Kidney glomerular epithelial cell (primary cell): ENCODE measurements at regions not wholly inside any gene's neighbourhood (a gene's known extent, or its start where the extent isn't known, plus 50 kb on each side); places are given as distances from the start of the nearest gene placed in this dataset.

Experiments used
- DNase-seq: peaks from one replicate; lab custom pipeline; 2025; lab: John Stamatoyannopoulos, UW

DNA sequence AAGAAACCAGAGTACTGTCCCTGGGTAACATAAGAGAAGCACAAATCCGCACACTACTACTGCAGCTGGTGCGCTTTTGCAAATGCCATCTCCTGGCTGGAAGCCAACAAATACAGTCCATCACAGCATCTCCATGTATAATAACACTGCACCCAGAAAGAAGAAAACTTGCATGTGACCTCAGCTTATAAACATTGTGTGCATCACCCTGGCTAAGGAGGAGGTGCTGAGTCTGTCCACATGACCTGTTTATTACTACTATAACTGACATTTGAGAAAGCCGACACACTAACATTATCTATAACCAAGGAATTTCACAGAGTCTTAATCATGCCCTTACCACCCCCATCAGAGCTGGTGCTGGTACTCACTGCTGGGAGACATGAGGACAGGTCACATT lies 516.8 kb downstream of the CFAP47 start:
- no peak for DNase-seq

DNA sequence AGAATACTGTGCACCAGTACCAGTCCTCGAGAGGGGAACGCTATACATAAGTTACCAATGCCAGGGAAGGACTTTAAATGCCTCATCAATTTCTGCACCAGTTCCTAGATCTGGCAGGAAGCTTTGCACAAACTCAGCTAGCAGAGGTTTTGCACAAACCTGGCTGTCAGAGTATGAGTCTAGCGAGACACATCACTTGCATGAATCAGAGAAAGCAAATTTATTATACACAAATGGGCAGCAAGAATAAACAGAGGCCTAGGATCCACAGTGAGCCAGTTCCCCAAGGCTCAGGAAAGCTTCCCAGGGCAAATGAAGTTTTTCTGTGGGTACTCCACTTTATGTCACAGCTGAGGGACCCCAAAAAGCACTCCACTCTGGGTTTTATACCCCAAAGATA lies 523.5 kb downstream of the CFAP47 start:
- no peak for DNase-seq

DNA sequence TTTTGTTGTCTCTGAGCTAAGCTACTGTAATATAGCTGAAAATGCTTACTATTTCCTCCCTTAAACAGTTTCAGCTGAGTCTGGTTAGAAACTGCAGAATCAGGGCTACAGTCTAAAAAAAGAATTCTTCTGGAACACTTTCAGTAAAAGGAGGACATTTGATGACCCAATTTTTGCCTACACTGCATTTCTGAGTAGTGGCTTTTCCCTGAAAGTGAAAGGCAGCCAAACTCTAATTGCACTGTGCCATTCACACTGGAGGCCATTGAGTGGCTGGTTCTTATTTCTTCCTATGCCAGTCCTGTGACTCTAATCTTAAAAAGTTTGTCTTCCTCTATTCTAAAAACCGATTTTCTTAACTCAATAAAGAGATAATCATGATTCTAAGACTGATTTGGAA lies 526.0 kb downstream of the CFAP47 start:
- no peak for DNase-seq

DNA sequence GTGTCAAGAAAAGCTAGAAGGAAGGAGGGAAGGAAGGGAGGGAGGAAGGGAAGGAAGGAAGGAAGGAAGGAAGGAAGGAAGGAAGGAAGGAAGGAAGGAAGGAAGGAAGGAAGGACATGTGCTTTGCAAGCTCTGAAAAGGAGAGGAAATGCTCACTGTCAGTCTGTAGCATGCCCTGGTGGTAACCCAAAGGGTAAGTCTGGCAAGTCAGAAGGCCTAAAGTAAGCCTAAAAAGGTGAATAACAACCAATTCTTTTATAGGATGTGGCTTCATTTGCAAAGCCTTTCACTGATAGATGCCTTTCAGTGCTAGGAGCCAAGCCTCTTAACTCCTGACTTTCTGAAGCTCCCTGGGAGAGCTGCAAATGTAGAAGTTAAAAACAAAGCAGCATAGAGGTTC lies 542.6 kb downstream of the CFAP47 start:
- no peak for DNase-seq

DNA sequence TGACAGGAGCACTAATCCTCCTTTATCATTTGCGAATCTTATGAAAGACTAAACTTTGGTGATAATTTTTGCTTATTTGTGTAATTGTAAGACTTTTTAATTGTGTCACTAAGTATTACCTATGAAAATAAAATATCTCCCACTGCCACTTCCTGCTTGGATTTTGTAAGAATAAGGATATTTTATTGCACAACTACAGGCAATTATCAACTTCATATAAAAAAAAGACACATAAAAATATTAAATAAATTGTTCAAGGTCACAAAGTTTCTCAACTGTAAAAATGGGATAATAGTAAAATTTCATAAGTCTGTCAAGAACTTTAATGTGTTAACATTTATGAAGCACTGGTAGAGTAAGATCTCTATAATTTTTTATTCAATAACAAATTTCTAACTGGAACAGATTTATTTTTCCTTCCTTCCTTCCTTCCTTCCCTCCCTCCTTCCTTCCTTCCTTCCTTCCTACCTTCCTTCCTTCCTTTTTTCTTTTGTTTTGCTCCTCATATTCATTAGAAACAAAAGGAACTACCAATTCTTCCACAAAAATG lies 527.6 kb upstream of the FAM47C start:
- DNase-seq, result no peak

DNA sequence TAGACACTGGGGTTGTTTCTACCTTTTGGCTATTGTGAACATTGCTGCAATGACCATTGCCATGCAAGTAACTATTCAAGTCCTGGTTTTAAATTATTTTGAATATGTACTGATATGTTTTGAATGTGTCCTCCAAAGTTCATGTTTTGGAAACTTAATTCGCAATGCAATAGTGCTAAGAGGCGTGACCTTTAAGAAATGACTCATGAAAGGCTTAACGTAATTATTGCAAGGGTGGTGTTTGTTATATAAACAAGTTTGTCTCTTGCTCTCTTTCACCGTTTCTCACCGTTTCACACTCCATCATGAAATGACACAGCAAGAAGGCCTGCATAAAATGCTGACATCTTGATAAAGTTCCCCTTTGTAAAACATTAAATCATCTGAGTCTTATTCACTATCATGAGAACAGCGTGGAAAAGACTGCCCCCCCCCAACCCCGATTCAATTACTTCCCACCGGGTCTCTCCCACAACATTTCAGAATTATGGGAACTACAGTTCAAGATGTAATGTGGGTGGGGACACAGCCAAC lies 506.9 kb upstream of the FAM47C start:
- no peak for DNase-seq

DNA sequence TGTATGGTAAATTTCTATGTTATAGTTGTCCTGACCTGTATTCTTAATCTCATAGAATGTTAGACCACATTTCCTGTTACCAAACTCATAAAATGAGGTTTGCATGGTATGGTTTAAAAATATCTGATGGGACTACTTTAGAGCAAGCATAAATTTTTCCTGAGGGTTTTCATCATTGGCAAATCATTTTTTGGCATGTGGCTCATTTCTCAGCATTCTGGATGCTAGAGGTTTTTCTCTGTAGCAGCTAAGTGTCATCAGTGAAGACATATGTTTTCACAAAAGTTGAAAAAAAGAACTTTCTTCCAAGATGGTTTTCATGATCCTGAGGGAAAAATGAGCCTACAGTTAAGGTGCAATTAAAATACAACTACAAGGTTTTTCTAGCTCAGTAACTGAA lies 503.5 kb upstream of the FAM47C start:
- no peak for DNase-seq

DNA sequence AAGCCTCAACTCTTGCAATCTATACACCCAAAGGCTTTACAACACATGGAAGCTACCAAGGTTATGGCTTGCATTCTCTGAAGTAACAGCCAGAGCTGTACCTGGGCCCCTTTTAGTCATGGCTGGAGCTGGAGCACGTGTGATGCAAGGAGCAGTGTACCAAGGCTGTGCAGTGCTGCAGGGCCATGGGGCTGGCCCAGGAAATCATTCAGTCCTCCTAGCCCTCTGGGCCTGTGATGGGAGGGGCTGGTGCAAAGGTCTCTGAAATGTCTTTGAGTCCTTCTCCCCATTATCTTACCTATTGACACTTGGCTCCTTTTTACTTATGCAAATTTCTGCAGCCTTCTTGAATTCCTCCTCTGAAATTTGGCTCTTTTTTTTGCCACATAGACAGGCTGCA lies 500.1 kb upstream of the FAM47C start:
- no peak for DNase-seq

DNA sequence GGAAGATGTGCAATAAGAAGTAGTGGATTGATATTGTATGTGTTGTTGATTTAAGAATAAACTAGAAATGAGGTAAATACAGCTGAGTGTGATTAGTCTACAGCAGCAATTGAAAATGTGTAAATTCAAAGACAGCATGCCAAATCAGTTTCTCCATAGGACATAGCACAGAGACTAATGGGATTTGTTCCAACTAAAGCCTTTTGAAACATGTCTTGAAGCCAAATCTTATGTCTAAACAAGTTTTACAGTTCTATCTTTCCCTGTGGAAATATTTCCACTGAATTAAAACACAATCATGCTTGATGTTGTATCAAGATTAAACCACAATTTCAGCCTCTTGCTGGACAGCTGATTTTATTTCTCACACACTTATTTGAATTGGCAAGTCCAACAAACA lies 497.4 kb upstream of the FAM47C start:
- no peak for DNase-seq

DNA sequence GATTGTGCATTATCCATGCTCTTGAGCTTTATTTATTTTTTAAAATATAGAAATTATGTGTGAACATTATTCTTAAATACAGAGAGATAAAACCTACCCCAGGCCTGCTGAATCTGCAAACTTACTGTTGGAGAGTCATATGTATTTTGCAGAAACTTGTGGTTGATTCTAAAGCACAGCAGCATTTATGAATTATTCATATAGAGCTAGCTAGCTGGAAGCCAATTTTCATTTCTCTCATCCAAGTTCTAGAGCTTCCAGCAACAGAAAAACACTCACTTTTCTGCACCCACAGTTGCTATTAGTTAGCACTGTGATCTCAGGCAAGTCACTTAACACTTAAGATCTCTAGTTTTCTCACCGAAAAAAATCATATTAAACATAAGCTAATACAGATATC lies 479.5 kb upstream of the FAM47C start:
- DNase-seq, result no peak

DNA sequence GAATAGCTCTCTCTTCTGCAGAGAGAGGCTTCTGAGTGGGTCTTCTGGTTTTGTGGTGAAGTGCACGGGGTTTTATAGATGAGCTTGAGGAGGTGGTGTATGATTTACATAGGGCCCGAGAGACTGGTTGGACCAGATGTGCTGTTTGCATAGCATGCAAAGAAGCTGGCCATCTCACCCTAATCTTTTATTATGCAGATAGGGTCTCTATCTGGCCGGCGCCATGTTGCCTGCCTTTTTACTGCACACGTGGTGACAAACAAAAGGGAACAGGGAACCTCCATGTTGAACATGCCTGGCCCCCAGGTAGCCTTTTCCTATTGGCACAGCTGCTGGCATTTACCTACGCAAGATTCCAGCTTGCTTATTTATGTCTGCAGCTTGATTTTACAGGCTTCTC lies 473.3 kb upstream of the FAM47C start:
- no peak for DNase-seq

DNA sequence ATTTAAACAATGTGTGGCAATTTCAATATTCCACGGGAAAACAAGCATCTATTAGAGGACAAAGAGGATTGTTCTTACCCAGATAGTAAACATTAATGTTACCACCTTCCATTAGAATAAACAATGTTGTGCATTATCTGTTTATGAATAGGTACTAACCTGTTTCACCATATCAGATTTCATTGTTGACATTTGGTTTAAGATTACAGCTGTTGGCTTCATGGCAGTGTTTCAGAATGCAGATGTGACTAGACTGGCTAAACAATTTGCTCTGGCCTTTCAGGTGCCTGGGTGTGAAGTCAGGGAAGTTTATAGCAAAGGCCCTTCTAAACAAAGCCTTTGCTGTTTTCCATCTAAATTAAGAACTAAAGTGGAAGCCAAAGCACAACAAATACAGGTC lies 464.7 kb upstream of the FAM47C start:
- DNase-seq, result no peak

DNA sequence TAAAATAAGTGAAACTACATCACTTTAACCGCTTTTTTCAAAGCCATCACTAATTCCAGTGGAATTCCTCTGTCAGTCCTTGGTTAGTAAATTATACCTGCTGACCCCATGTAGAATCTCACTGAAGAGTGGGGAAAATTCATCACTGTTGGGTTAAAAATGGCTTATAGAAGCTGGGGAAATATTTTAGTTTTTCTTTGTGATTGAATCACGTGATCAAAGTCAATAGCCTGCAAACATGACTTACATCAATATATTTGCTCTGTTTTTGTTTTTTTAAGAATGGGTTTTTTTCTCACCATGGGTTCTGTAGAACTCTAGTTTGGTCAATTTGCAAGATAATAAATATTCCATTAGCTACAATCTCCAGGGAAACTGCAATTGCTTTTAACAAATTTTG lies 445.2 kb upstream of the FAM47C start:
- no peak for DNase-seq

DNA sequence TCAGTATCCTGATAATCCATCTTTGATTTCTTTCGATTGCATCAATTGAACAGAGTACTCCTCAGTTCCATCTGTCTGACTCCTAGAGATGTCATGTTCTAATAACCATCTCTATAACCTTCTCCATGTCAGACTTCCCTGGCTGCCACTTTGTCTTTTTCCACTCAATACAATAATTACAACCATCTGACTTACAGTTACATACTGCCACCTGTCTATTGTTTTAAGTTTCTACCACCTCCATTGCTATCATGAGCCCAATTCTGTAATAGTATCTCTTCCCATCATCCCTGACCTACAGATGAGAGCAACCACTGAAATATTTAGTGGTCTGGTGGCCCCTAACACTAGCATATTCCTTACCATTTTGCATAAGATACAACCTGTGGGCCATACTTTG lies 439.2 kb upstream of the FAM47C start:
- no peak for DNase-seq

DNA sequence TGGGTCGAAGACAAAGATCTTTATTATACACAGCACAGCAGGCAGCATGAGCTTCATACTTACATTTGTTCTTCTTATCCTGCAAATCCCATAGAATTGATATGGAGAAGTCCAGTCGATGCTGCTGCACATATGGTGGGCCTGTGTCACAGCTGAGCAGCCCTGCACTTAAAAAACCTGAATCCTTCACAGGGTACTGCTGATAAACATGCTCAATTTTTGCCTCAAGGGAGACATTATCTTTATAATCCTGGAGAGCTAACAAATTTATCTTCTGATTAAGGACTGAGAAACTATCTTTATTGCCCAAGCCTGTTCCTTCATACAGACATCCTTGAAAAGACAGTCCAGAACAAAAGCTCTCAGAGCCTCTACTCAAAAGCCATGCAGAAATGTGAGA lies 434.4 kb upstream of the FAM47C start:
- DNase-seq, result no peak

DNA sequence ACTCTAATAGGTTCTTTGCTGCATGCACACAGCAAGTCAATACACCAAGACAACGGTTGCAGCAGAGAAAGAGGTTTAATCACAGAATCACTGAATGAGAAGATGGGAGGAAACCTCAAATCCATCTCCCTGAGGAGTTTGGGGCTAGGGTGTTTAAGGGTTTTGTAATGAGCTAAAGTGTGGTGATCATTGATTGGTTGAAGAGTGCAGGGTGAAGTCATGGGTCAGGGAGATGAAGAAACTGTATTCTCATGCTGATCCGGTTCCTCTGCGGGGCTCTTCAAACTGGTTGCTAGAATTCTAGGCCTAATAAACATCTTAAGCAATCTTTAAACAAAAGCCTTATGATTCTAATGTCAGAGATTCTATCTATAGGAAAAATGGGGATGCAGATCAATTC lies 432.5 kb upstream of the FAM47C start:
- no peak for DNase-seq

DNA sequence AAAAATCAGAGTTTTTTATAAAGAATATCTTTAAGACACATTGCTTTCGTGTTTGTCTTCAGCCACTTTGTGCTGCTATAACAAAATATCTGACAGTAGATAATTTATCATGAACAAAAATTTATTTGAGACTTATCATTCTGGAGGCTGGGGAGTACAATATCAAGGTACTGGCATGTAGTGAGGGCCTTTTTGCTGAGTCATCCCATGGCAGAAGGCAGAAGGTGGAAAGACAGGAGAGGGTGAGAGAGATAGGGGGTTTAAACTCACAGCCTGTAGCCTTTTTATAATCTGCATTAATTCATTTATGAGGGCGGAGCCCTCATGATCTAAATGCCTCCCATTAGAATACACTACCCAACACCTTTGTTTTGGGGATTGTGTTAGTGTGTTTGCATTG lies 431.2 kb upstream of the FAM47C start:
- DNase-seq, result no peak

DNA sequence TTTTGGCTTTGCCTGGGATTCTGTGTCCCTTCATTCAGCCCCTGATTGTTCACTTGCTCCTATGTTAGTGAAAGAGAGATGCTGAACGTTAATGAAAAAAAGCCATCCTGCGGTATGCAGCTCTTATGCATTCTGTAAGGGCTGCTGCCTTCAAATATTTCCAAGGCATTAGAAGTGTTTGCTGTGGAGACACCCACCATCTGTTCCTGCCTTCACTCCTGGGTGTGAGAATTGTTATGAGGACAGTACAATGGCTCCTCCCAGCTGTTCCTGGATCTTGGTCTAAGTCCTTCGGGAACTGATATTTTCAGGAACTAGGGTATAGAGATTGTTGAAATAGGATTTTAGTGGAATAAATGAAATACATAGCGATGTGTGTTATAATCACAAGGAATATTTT lies 427.1 kb upstream of the FAM47C start:
- DNase-seq, result no peak

DNA sequence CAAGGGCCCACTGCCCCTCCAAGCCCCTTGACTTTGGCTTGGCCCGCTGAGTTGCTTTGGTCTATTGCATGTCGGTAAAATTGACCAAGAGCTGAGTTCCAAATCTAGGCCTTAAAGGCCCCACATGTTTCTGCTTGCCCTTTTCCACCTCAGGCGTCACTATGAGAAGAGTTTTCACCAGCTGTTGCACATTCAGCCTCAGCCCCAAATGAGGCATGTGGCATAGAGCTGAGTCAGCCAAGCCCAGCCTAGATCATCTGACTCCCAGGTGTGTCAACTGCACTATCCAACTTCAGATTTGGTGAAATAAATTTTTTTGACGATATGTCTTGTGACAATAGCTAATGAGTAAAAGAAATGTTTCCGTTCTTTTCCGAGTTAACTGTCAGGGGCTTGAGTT lies 424.5 kb upstream of the FAM47C start:
- DNase-seq, result no peak

DNA sequence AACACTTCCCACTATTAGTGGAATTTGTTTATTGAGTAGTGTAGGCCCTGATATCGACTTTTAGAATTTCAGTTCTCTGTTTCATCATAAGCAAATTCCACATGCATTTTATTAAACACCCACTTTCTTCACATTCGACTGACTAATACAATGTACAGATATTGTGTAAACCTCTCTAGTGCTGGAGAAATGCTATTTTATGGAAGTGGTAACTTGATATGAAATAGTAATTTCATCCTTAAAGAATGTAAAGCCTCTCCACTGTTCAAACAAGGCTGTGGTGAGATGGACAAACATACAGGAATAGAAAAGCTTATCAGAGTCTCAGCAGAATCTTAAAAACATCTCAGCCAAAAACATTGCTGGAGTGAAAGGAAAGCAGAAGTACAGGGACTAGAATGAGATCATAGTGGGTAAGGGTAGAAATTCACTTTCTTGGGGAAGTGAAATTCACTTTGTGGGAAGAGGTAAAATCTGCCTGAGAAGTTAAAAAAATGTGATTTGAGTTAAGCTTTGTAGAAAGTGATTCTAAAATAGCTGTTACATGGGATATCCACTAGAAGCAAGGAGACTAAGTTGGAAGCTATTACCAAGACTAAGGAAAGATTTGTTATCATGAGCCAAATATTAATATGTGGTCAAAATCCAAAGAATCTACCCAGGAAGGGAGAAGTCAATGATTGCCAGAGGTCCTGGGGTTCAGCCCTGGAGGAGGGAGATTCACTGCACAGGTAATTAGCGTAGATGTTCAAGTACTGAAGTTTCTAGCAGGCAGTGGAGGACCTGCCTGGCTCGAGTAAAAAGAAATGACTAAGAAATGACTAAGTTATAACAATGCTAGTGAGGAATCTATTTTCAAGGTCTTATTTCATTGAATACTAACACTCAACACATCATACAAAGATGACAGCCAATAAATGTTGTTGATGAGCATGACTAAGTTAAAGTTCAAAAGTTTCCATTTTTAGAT lies 398.3 kb upstream of the FAM47C start:
- DNase-seq, result no peak

DNA sequence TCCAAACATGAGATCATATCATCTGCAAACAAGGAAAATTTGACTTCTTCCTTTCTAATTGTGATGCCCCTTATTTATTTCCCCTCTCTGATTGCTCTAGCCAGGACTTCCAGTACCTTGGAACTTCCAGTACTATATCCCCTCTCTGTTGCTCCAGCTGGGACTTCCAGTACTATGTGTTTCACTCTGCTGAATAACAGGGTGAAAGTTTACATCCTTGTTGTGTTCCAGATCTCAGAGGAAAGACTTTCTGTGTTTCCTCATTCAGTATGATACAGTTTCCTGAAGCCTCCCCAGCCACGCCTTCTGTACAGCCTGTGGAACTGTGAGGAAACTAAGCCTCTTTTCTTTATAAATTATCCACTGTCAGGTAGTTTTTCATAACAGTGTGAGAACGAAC lies 381.3 kb upstream of the FAM47C start:
- DNase-seq, result no peak

DNA sequence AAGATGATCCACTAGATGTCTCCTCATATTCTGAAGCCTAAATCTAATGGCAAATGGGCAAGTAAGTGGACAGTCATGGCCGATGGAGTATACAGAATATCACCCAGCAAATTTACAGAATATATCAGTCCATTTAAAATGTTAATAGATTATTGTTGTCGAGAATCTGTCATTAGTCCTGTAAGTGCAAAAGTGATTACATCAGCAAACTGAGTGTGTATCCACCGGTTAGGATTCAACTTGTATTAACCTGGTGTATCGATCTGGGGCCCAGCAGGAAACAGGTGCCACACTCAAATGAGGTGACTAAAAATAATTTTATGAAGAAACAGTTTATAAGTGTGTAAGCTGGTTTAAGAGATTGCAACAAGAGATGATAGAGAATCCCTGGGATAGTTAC lies 367.9 kb upstream of the FAM47C start:
- DNase-seq, result no peak

DNA sequence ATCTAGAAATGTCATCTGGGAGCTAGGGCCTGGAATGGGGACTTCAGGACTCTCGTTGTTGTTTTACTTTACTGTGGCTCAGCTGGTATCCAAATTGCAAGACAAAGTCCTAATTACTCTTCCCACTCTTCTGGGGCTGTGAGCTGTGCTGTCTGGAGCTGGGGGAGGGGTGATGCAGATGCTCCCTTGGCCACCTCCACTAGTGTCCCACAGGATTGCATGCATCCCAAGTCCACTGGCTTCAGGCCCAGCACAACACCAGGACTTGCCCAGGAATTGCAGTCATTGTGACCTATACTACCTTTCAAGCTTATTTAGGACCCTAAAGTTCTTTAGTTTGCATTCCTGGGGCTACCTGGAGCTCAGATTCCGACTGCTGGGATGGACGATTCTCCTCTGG lies 366.1 kb upstream of the FAM47C start:
- DNase-seq, result no peak

DNA sequence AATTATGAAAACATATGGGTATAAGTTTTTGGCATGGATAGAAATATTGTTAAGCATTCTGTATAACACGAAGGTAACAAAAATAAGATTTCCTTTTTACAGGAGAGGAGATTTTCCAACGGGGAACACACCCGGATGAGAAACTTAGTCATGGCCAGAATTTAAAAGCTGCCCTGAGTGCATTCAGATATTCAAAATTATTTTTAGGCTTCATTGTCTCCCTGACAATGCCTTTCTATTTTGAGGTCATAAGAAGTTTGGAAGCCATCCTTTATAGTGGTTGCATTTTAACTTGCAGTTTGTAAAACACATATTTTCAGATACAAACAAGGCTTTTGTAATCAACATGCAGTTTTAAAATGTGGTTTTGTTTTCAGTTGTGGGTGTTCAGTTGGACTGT lies 357.5 kb upstream of the FAM47C start:
- no peak for DNase-seq
